K562 (cell line): ENCODE measurements at regions not wholly inside any gene's neighbourhood (a gene's known extent, or its start where the extent isn't known, plus 50 kb on each side); places are given as distances from the start of the nearest gene placed in this dataset.

ENCODE experiments used
- ATAC-seq: fragments of 200-7000 bp; cut with Tn5 transposase; 3 replicates; pipeline ENCODE4 v1.9.1; 2020; ENCODE audit warnings: moderate library complexity
- BruUV-seq: library from RNA; stranded (reverse); fragments of 400-500 nt; replicated peaks from 2 replicates; lab custom pipeline; 2021; lab: Mats Ljungman, UMichigan
- CTCF ChIA-PET: fragments of 300-600 bp; formaldehyde crosslinking; extraction: SDS; loops from one replicate; lab custom pipeline; 2021; ENCODE audit warnings: low intra/inter-chr PET ratio; lab: Yijun Ruan, JAX
- POLR2A ChIA-PET: fragments of 300-600, 350-650 bp; sonication (Branson Sonifier 250); formaldehyde crosslinking; extraction: SDS; loops from one replicate; lab custom pipeline; 2021; ENCODE audit warnings: antibody characterized with exemption, inconsistent platforms; lab: Yijun Ruan, JAX
- DNase-seq, 4 experiments: peaks; one replicate each; pipeline versions ENCODE4 v3.0.0 to v3.0.0-alpha.2; 2011 to 2018; ENCODE audit warnings: low spot score in 3 of 4, mixed read lengths in 3 of 4; ENCODE audit errors: extremely low read depth in 1 of 4
- FAIRE-seq: peaks from 2 replicates; lab custom pipeline; 2011; peaks lifted over from hg19 to GRCh38; lab: Jason Lieb, UNC
- H2AFZ ChIP-seq: 2 replicates; pipeline ENCODE4 v1.6.0; 2011; ENCODE audit warnings: low read depth, low read length, control low read depth, inconsistent platforms
- H3K27ac ChIP-seq: fragments of 200-600 bp; 3 replicates; pipeline ENCODE4 v1.8.0; 2011; ENCODE audit warnings: low read depth, mild to moderate bottlenecking, control low read depth, inconsistent platforms, low read length, moderate library complexity, mixed read lengths; ENCODE audit errors: extremely low read depth
- H3K27me3 ChIP-seq, 2 experiments: fragments of 300-600 bp in 1 of 2; 2 replicates in 1 of 2; 3 replicates in 1 of 2; pipeline versions ENCODE4 v1.6.0 to v1.8.0; 2011; ENCODE audit warnings: inconsistent platforms in 2 of 2, low read length in 2 of 2, mild to moderate bottlenecking in 1 of 2, mixed read lengths in 1 of 2, moderate library complexity in 1 of 2; ENCODE audit not compliant: control insufficient read depth in 2 of 2, insufficient read depth in 2 of 2
- H3K36me3 ChIP-seq: fragments of 300-600 bp; 3 replicates; pipeline ENCODE4 v1.8.0; 2011; ENCODE audit warnings: mild to moderate bottlenecking, low read length, inconsistent platforms; ENCODE audit not compliant: control insufficient read depth, insufficient read depth
- H3K4me1 ChIP-seq, 2 experiments: fragments of 200-600 bp in 1 of 2; replicated peaks in 1 of 2; 2 replicates in 1 of 2; 3 replicates in 1 of 2; pipeline versions ENCODE4 v1.5.1 to v1.8.0; 2011; ENCODE audit warnings: inconsistent platforms in 2 of 2, low read length in 2 of 2, mild to moderate bottlenecking in 1 of 2, mixed read lengths in 1 of 2, moderate library complexity in 1 of 2; ENCODE audit not compliant: control insufficient read depth in 2 of 2, insufficient read depth in 2 of 2
- H3K4me2 ChIP-seq: 2 replicates; pipeline ENCODE4 v1.6.1; 2011; ENCODE audit warnings: low read length, control low read depth, inconsistent platforms, mixed read lengths; ENCODE audit not compliant: insufficient read depth
- H3K4me3 ChIP-seq: fragments of 200-600 bp; sonication (generic), shearing (Covaris generic); 2 replicates; pipeline ENCODE4 v1.5.1; 2016; ENCODE audit warnings: control low read depth, inconsistent platforms
- H3K79me2 ChIP-seq: fragments of 200-600 bp; 3 replicates; pipeline ENCODE4 v1.8.0; 2011; ENCODE audit warnings: low read length, inconsistent platforms; ENCODE audit not compliant: control insufficient read depth, insufficient read depth
- H3K9ac ChIP-seq, 2 experiments: 2 replicates each; pipeline versions ENCODE4 v1.6.0 to v1.6.1; 2011; ENCODE audit warnings: low read depth in 2 of 2, low read length in 2 of 2, control low read depth in 1 of 2, inconsistent platforms in 1 of 2, mild to moderate bottlenecking in 1 of 2, mixed read lengths in 1 of 2; ENCODE audit not compliant: insufficient read depth in 1 of 2
- H3K9me1 ChIP-seq: one replicate; pipeline ENCODE4 v1.6.0; 2011; ENCODE audit warnings: inconsistent platforms, mild to moderate bottlenecking, low read length, moderate library complexity; ENCODE audit not compliant: control insufficient read depth, insufficient read depth
- H3K9me3 ChIP-seq: replicated peaks from 2 replicates; pipeline ENCODE4 v1.5.1; 2011; ENCODE audit warnings: low read depth, low read length, inconsistent platforms; ENCODE audit not compliant: control insufficient read depth, insufficient read depth
- H4K20me1 ChIP-seq: replicated peaks from 2 replicates; pipeline ENCODE4 v1.6.1; 2011; ENCODE audit warnings: low read length, inconsistent platforms, mixed read lengths; ENCODE audit not compliant: control insufficient read depth, insufficient read depth
- BCOR ChIP-seq: fragments of 450-650 bp; IDR thresholded peaks from 2 replicates; pipeline ENCODE4 v1.6.1; 2016
- CBFA2T3 ChIP-seq: fragments of 450-650 bp; IDR thresholded peaks from 2 replicates; pipeline ENCODE4 v1.6.1; 2017
- CBX8 ChIP-seq: fragments of 200-600 bp; sonication (generic); IDR thresholded peaks from 2 replicates; pipeline ENCODE4 v1.6.1; 2012; ENCODE audit warnings: borderline replicate concordance, mixed run types, low read depth, mild to moderate bottlenecking, moderate library complexity, mixed read lengths, low read length, control low read depth, inconsistent platforms; ENCODE audit not compliant: poor library complexity, severe bottlenecking; ENCODE audit errors: extremely low read depth
- CHD1 ChIP-seq: fragments of 200-600 bp; sonication (generic); IDR thresholded peaks from one replicate; pipeline ENCODE4 v1.6.1; 2012; ENCODE audit warnings: mild to moderate bottlenecking, moderate library complexity, low read length, inconsistent platforms
- MAFF ChIP-seq: IDR thresholded peaks from 2 replicates; pipeline ENCODE4 v1.6.1; 2012; ENCODE audit warnings: low read length, improper control_type of control experiment
- MEF2A ChIP-seq: IDR thresholded peaks from 2 replicates; pipeline ENCODE4 v1.6.1; 2011; ENCODE audit warnings: low read depth, mild to moderate bottlenecking, low read length, moderate library complexity; ENCODE audit not compliant: control insufficient read depth
- SMAD2 ChIP-seq: fragments of 150-350 bp; IDR thresholded peaks from 2 replicates; pipeline ENCODE4 v1.6.1; 2014; ENCODE audit warnings: low read depth, mild to moderate bottlenecking, low read length
- ZBTB8A ChIP-seq: fragments of 450-650 bp; IDR thresholded peaks from 2 replicates; pipeline ENCODE4 v1.6.1; 2018; ENCODE audit warnings: mild to moderate bottlenecking, moderate library complexity; ENCODE audit not compliant: partially characterized antibody
- ZNF143 ChIP-seq: sonication (generic); formaldehyde crosslinking; IDR thresholded peaks from 2 replicates; pipeline ENCODE4 v1.9.0; 2022; ENCODE audit warnings: mild to moderate bottlenecking, missing genetic modification reagents
- ZNF282 ChIP-seq: sonication (generic); formaldehyde crosslinking; IDR thresholded peaks from 2 replicates; pipeline ENCODE4 v1.8.1; 2023; ENCODE audit warnings: missing genetic modification reagents
- WGBS: fragments of 100-300 bp; shearing (Covaris generic); methylation state at CpG from one replicate; pipeline ENCODE4 v1.1.6; 2016; ENCODE audit warnings: low coverage, mixed read lengths; ENCODE audit not compliant: insufficient coverage; ENCODE audit errors: missing lambda C conversion rate; 5-methylcytosine and 5-hydroxymethylcytosine counted together
- in situ Hi-C: fragments of 300-500 bp; cut with MboI; formaldehyde crosslinking; loops from 4 replicates; pipeline ENCODE4 v1.15.0; 2018; ENCODE audit warnings: inconsistent platforms, mixed read lengths
- intact Hi-C: fragments of 100-400 bp; cut with micrococcal nuclease; formaldehyde crosslinking; loops from 2 replicates; pipeline ENCODE4 v1.14.2; 2022

GRCh38 chr2:228465408-228465807, 283.9 kb upstream of the SPHKAP start:
- Histone ChIP-seq H3K9me1 (no peaks in the 10 kb centered on the region), H3K4me1 (no peaks in the 10 kb centered on the region), H3K4me2 (no peak overlapping the region), H3K9me3 (no peaks in the 10 kb centered on the region), H2AFZ (no peak overlapping the region), H3K4me3 (no peak overlapping the region), H3K27ac (no peak overlapping the region), H3K27me3 (no peaks in the 10 kb centered on the region), H3K79me2 (no peaks in the 10 kb centered on the region), H4K20me1 (no peaks in the 10 kb centered on the region), H3K36me3 (no peaks in the 10 kb centered on the region), H3K9ac (no peak overlapping the region)
- WGBS = 0% methylated on average over 4 of the region's 4 CpGs
- intact Hi-C loops (no loop called here), in situ Hi-C loops (no loop called here)
- FAIRE-seq (no peak), DNase-seq (no peak), ATAC-seq (no peak)
- TF ChIP-seq CHD1 (no peak), MAFF (no peak), SMAD2 (no peak), ZNF143 (CRISPR knock-in tag) (no peak), ZNF282 (no peak), MEF2A (no peak), CBX8 (no peak), CBFA2T3 (no peak), ZBTB8A (no peak), BCOR (no peak)
- ChIA-PET CTCF (no interaction called here), POLR2A (interaction anchor here (0.6 kb wide), 1 partner anchor 361 kb away, joined by 4 read pairs; no protein-coding TSS in a partner anchor)
- BruUV-seq = no TSS peak
